Gastroesophageal sphincter (tissue), 3 donors: ENCODE measurements at regions not wholly inside any gene's neighbourhood (a gene's known extent, or its start where the extent isn't known, plus 50 kb on each side); places are given as distances from the start of the nearest gene placed in this dataset.

Experiments used
- POLR2AphosphoS5 ChIP-seq: sonication (generic); formaldehyde crosslinking; IDR thresholded peaks from one replicate; pipeline ENCODE4 v1.6.1; 2017; ENCODE audit warnings: antibody characterized with exemption
- TF ChIP-seq, protein P1 (sequence below), 4 experiments: fragments of 200-600 bp in 2 of 4; fragments of 450-650 bp in 2 of 4; sonication (generic) in 1 of 4; IDR thresholded peaks; one replicate each; pipeline ENCODE4 v1.5.1; 2017 to 2019; ENCODE audit warnings: antibody characterized with exemption in 4 of 4, mild to moderate bottlenecking in 2 of 4, moderate library complexity in 2 of 4

DNA sequence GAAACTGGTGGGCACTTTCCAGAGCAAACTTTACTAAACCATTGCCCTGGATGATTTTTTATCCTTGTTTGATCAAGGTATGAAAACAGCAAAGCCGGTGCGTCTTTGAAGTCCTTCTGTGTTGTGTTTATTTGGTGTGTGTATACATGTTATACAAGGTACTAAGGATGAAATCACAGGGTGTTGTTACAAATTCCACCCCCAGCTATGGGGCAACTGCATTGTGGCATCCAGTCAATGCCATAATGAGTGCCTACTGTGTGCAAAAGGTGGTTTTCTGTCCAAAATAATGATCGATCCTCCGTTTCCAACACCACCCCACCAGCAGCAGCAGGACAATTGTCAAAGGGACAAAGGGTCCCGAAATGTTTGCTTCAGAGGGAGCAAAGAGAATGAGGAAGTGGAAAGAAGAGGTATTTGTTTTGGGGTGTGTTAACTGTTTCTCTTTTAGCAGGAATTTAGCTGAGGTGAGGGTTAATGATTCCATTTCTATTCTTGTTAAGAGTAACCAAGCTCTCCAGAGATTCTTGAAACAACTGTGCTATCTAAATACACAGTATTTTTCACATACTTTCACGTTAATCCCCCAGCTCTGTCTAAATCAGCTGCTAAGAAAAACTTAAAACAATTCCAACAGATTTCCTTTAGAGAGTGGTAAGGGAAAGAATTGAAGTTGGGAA is 568.7 kb upstream of the KLF4 start:
- TF ChIP-seq POLR2AphosphoS5 = no peak
- TF ChIP-seq, protein P1, sequence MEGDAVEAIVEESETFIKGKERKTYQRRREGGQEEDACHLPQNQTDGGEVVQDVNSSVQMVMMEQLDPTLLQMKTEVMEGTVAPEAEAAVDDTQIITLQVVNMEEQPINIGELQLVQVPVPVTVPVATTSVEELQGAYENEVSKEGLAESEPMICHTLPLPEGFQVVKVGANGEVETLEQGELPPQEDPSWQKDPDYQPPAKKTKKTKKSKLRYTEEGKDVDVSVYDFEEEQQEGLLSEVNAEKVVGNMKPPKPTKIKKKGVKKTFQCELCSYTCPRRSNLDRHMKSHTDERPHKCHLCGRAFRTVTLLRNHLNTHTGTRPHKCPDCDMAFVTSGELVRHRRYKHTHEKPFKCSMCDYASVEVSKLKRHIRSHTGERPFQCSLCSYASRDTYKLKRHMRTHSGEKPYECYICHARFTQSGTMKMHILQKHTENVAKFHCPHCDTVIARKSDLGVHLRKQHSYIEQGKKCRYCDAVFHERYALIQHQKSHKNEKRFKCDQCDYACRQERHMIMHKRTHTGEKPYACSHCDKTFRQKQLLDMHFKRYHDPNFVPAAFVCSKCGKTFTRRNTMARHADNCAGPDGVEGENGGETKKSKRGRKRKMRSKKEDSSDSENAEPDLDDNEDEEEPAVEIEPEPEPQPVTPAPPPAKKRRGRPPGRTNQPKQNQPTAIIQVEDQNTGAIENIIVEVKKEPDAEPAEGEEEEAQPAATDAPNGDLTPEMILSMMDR (IDR thresholded peaks at IDR 0.05) = no peak
